Liver (tissue), 8 donors: ENCODE measurements at regions not wholly inside any gene's neighbourhood (a gene's known extent, or its start where the extent isn't known, plus 50 kb on each side); places are given as distances from the start of the nearest gene placed in this dataset.

ENCODE experiments used
- DNase-seq: peaks from one replicate; pipeline ENCODE4 v3.0.0-alpha.2; 2017; ENCODE audit warnings: low spot score
- H3K27ac ChIP-seq, 2 donors: one replicate each; pipeline ENCODE4 v1.7.0; 2013; ENCODE audit warnings: inconsistent platforms in 2 of 2, low read length in 2 of 2, control low read depth in 1 of 2, low read depth in 1 of 2, mild to moderate bottlenecking in 1 of 2
- H3K27me3 ChIP-seq, 4 donors: one replicate each; pipeline versions ENCODE4 v1.6.1 to v1.7.0; 2013; ENCODE audit warnings: low read length in 3 of 4, inconsistent platforms in 1 of 4, mild to moderate bottlenecking in 1 of 4, moderate library complexity in 1 of 4; ENCODE audit not compliant: control insufficient read depth in 4 of 4, insufficient read depth in 4 of 4
- H3K36me3 ChIP-seq, 4 donors: one replicate each; pipeline versions ENCODE4 v1.6.1 to v1.7.0; 2013; ENCODE audit warnings: low read length in 3 of 4, mild to moderate bottlenecking in 3 of 4, low read depth in 1 of 4, moderate library complexity in 1 of 4; ENCODE audit not compliant: control insufficient read depth in 4 of 4, insufficient read depth in 3 of 4
- H3K4me1 ChIP-seq, 4 donors: one replicate each; pipeline versions ENCODE4 v1.6.1 to v1.7.0; 2013; ENCODE audit warnings: low read length in 3 of 4, mild to moderate bottlenecking in 3 of 4, moderate library complexity in 1 of 4; ENCODE audit not compliant: control insufficient read depth in 4 of 4, insufficient read depth in 4 of 4
- H3K4me3 ChIP-seq, 3 donors: one replicate each; pipeline versions ENCODE4 v1.6.1 to v1.7.0; 2013; ENCODE audit warnings: low read length in 3 of 3, control low read depth in 1 of 3, low read depth in 1 of 3, mild to moderate bottlenecking in 1 of 3
- H3K9ac ChIP-seq, 2 donors: one replicate each; pipeline ENCODE4 v1.7.0; 2013; ENCODE audit warnings: low read length in 2 of 2, mild to moderate bottlenecking in 2 of 2, moderate library complexity in 2 of 2, control low read depth in 1 of 2, low read depth in 1 of 2
- H3K9me3 ChIP-seq, 4 donors: one replicate each; pipeline versions ENCODE4 v1.6.1 to v1.7.0; 2013; ENCODE audit warnings: low read length in 3 of 4; ENCODE audit not compliant: control insufficient read depth in 4 of 4
- EGR1 ChIP-seq, 2 donors: IDR thresholded peaks; 2 replicates each; pipeline ENCODE4 v1.6.1; 2016 to 2018; ENCODE audit warnings: antibody characterized with exemption in 2 of 2, low read depth in 2 of 2
- FOXA1 ChIP-seq: IDR thresholded peaks from 2 replicates; pipeline ENCODE4 v1.6.1; 2016; ENCODE audit warnings: antibody characterized with exemption
- GABPA ChIP-seq, 2 donors: IDR thresholded peaks in 1 of 2; conservative IDR thresholded peaks in 1 of 2; 2 replicates each; pipeline ENCODE4 v1.6.1; 2016; ENCODE audit warnings: antibody characterized with exemption in 2 of 2, mild to moderate bottlenecking in 1 of 2, moderate library complexity in 1 of 2
- HNF4A ChIP-seq, 2 donors: conservative IDR thresholded peaks; 2 replicates each; pipeline ENCODE4 v1.6.1; 2016; ENCODE audit warnings: antibody characterized with exemption in 2 of 2, mild to moderate bottlenecking in 2 of 2
- HNF4G ChIP-seq: IDR thresholded peaks from 2 replicates; pipeline ENCODE4 v1.6.1; 2016; ENCODE audit warnings: antibody characterized with exemption
- JUND ChIP-seq, 2 donors: IDR thresholded peaks; 2 replicates each; pipeline ENCODE4 v1.6.1; 2016; ENCODE audit warnings: antibody characterized with exemption in 2 of 2
- NR2F2 ChIP-seq: IDR thresholded peaks from 2 replicates; pipeline ENCODE4 v1.6.1; 2016; ENCODE audit warnings: antibody characterized with exemption
- RAD21 ChIP-seq, 2 donors: IDR thresholded peaks; 2 replicates each; pipeline ENCODE4 v1.6.1; 2016; ENCODE audit warnings: antibody characterized with exemption in 2 of 2, mild to moderate bottlenecking in 2 of 2
- RXRA ChIP-seq, 2 donors: IDR thresholded peaks; 2 replicates each; pipeline ENCODE4 v1.6.1; 2017 to 2018; ENCODE audit warnings: antibody characterized with exemption in 2 of 2, mild to moderate bottlenecking in 1 of 2
- SP1 ChIP-seq: IDR thresholded peaks from 2 replicates; pipeline ENCODE4 v1.6.1; 2018; ENCODE audit warnings: antibody characterized with exemption, mild to moderate bottlenecking
- TAF1 ChIP-seq: conservative IDR thresholded peaks from 2 replicates; pipeline ENCODE4 v1.6.1; 2016; ENCODE audit warnings: antibody characterized with exemption, mild to moderate bottlenecking
- YY1 ChIP-seq: IDR thresholded peaks from 2 replicates; pipeline ENCODE4 v1.6.1; 2016; ENCODE audit warnings: antibody characterized with exemption, mild to moderate bottlenecking
- WGBS: extraction: QIAGEN DNeasy Blood & Tissue Kit; methylation state at CpG from one replicate; pipeline ENCODE4 v1.1.7; 2013; 5-methylcytosine and 5-hydroxymethylcytosine counted together
- TF ChIP-seq, protein P1 (sequence below): fragments of 150-350 bp; IDR thresholded peaks from 2 replicates; pipeline ENCODE4 v1.5.1; 2017; ENCODE audit warnings: improper control_type of control experiment, low read depth, low read length; ENCODE audit not compliant: missing input control
- TF ChIP-seq, protein P2 (sequence below): IDR thresholded peaks from 2 replicates; pipeline ENCODE4 v1.6.1; 2016; ENCODE audit warnings: antibody characterized with exemption
- TF ChIP-seq, protein P3 (sequence below): IDR thresholded peaks from 2 replicates; pipeline ENCODE4 v1.6.1; 2016; ENCODE audit warnings: antibody characterized with exemption
- TF ChIP-seq, protein P4 (sequence below): IDR thresholded peaks from 2 replicates; pipeline ENCODE4 v1.6.1; 2016; ENCODE audit warnings: antibody characterized with exemption
- TF ChIP-seq, protein P5 (sequence below): IDR thresholded peaks from 2 replicates; pipeline ENCODE4 v1.6.1; 2016; ENCODE audit warnings: antibody characterized with exemption, mild to moderate bottlenecking
- donor health status: healthy.
- donor health status: healthy.
- donor health status: healthy.
- donor health status: healthy.
- donor health status: healthy.

DNA sequence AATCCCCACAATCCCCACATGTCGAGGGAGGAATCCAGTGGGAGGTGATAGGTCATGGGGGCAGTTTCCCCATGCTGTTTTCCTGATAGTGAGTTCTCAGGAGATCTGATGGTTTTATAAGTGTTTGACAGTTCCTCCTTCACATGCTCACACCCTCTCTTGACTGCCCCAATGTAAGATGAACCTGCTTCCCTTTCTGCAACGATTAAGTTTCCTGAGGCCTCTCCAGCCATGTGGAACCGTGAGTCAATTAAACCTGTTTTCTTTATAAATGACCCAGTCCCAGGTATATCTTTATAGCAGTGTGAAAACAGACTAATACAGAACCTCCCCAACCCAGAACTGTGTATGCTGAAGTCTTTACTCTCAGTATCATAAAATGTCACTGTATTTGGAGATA is 289.5 kb upstream of the MMADHC start:
- no peaks in the 10 kb centered on the region for H3K27me3 ChIP-seq
- H3K9ac ChIP-seq: no peak overlapping the region
- WGBS: 82% methylated on average over 3 of the region's 3 CpGs
- no peaks in the 10 kb centered on the region for H3K4me1 ChIP-seq
- no peak overlapping the region for H3K4me3 ChIP-seq
- H3K36me3 ChIP-seq: no peaks in the 10 kb centered on the region
- DNase-seq: no peak
- H3K9me3 ChIP-seq: no peaks in the 10 kb centered on the region
- TF ChIP-seq GABPA (IDR thresholded peaks at IDR 0.05 in 1 of 2, conservative IDR thresholded peaks at IDR 0.05 in 1 of 2) (no peak), YY1 (no peak), NR2F2 (no peak), RXRA (IDR thresholded peaks at IDR 0.05) (no peak), JUND (IDR thresholded peaks at IDR 0.05) (no peak), FOXA1 (no peak), SP1 (no peak), TAF1 (no peak), EGR1 (IDR thresholded peaks at IDR 0.05; ENCODE audit: low read depth in 2 of 2) (no peak), HNF4A (conservative IDR thresholded peaks at IDR 0.05) (no peak), HNF4G (no peak), RAD21 (IDR thresholded peaks at IDR 0.05) (no peak)
- TF ChIP-seq, protein P1, sequence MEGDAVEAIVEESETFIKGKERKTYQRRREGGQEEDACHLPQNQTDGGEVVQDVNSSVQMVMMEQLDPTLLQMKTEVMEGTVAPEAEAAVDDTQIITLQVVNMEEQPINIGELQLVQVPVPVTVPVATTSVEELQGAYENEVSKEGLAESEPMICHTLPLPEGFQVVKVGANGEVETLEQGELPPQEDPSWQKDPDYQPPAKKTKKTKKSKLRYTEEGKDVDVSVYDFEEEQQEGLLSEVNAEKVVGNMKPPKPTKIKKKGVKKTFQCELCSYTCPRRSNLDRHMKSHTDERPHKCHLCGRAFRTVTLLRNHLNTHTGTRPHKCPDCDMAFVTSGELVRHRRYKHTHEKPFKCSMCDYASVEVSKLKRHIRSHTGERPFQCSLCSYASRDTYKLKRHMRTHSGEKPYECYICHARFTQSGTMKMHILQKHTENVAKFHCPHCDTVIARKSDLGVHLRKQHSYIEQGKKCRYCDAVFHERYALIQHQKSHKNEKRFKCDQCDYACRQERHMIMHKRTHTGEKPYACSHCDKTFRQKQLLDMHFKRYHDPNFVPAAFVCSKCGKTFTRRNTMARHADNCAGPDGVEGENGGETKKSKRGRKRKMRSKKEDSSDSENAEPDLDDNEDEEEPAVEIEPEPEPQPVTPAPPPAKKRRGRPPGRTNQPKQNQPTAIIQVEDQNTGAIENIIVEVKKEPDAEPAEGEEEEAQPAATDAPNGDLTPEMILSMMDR: no peak
- TF ChIP-seq, protein P2, sequence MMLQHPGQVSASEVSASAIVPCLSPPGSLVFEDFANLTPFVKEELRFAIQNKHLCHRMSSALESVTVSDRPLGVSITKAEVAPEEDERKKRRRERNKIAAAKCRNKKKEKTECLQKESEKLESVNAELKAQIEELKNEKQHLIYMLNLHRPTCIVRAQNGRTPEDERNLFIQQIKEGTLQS: no peak
- TF ChIP-seq, protein P3, sequence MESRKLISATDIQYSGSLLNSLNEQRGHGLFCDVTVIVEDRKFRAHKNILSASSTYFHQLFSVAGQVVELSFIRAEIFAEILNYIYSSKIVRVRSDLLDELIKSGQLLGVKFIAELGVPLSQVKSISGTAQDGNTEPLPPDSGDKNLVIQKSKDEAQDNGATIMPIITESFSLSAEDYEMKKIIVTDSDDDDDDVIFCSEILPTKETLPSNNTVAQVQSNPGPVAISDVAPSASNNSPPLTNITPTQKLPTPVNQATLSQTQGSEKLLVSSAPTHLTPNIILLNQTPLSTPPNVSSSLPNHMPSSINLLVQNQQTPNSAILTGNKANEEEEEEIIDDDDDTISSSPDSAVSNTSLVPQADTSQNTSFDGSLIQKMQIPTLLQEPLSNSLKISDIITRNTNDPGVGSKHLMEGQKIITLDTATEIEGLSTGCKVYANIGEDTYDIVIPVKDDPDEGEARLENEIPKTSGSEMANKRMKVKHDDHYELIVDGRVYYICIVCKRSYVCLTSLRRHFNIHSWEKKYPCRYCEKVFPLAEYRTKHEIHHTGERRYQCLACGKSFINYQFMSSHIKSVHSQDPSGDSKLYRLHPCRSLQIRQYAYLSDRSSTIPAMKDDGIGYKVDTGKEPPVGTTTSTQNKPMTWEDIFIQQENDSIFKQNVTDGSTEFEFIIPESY: no peak
- TF ChIP-seq, protein P4, sequence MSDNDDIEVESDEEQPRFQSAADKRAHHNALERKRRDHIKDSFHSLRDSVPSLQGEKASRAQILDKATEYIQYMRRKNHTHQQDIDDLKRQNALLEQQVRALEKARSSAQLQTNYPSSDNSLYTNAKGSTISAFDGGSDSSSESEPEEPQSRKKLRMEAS: no peak
- TF ChIP-seq, protein P5, sequence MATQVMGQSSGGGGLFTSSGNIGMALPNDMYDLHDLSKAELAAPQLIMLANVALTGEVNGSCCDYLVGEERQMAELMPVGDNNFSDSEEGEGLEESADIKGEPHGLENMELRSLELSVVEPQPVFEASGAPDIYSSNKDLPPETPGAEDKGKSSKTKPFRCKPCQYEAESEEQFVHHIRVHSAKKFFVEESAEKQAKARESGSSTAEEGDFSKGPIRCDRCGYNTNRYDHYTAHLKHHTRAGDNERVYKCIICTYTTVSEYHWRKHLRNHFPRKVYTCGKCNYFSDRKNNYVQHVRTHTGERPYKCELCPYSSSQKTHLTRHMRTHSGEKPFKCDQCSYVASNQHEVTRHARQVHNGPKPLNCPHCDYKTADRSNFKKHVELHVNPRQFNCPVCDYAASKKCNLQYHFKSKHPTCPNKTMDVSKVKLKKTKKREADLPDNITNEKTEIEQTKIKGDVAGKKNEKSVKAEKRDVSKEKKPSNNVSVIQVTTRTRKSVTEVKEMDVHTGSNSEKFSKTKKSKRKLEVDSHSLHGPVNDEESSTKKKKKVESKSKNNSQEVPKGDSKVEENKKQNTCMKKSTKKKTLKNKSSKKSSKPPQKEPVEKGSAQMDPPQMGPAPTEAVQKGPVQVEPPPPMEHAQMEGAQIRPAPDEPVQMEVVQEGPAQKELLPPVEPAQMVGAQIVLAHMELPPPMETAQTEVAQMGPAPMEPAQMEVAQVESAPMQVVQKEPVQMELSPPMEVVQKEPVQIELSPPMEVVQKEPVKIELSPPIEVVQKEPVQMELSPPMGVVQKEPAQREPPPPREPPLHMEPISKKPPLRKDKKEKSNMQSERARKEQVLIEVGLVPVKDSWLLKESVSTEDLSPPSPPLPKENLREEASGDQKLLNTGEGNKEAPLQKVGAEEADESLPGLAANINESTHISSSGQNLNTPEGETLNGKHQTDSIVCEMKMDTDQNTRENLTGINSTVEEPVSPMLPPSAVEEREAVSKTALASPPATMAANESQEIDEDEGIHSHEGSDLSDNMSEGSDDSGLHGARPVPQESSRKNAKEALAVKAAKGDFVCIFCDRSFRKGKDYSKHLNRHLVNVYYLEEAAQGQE: no peak
- H3K27ac ChIP-seq: no peak overlapping the region

DNA sequence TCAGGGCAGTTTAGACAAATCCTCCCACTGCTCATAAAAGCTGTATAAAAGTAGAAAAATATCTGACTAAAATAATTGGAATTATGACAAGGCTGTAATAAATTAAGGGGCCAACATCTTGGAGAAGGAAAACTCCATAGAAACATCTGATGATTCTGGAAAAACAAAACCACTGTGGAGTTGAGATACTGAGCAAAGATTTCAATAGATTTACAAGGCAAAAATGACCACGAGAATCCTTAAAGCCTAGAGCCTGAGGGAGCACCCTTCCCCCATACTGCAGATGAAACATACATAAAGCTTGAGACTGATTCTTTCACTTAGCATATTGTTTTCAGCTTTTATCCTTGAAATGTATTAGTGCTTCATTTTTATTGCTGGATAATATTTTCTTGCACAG is 286.4 kb upstream of the MMADHC start:
- no peak overlapping the region for H3K4me3 ChIP-seq

More for the DNA sequence above, 286.4 kb upstream of the MMADHC start:
- Histone ChIP-seq H3K9ac (no peak overlapping the region), H3K27me3 (no peaks in the 10 kb centered on the region), H3K27ac (no peak overlapping the region), H3K9me3 (peaks cover 0 to 4% (median 0%) of the 10 kb centered on the region in 4 donors), H3K36me3 (no peaks in the 10 kb centered on the region), H3K4me1 (no peaks in the 10 kb centered on the region)
- no peak for DNase-seq
- no peak for TF ChIP-seq SP1
- TF ChIP-seq FOXA1: no peak
- TF ChIP-seq, protein P2: no peak
- 90% methylated on average over 1 of the region's 1 CpG for WGBS
